SK-N-SH (cell line): ENCODE measurements at regions not wholly inside any gene's neighbourhood (a gene's known extent, or its start where the extent isn't known, plus 50 kb on each side); places are given as distances from the start of the nearest gene placed in this dataset.

ENCODE experiments used
- CTCF ChIA-PET: fragments of 300-600, 350-600 bp; formaldehyde crosslinking; extraction: SDS; loops from one replicate; lab custom pipeline; 2021; lab: Yijun Ruan, JAX
- POLR2A ChIA-PET: fragments of 350-600 bp; sonication (Branson Sonifier 250); formaldehyde crosslinking; extraction: SDS; loops from one replicate; lab custom pipeline; 2020; ENCODE audit warnings: antibody characterized with exemption, inconsistent platforms; lab: Yijun Ruan, JAX
- DNase-seq: peaks from one replicate; pipeline ENCODE4 v3.0.0; 2012
- H2AFZ ChIP-seq: fragments of 200-600 bp; sonication (generic); 2 replicates; pipeline ENCODE4 v1.8.1; 2016; ENCODE audit warnings: antibody characterized with exemption, mild to moderate bottlenecking, low read depth
- H3F3A ChIP-seq: fragments of 200-600 bp; sonication (generic); replicated peaks from 2 replicates; pipeline ENCODE3; 2016; ENCODE audit warnings: antibody characterized with exemption, mild to moderate bottlenecking; ENCODE audit not compliant: insufficient read depth
- H3K27ac ChIP-seq, 2 experiments: fragments of 200-500 bp in 1 of 2; fragments of 200-600 bp in 1 of 2; sonication (Bioruptor generic) in 1 of 2; sonication (generic), shearing (Covaris generic) in 1 of 2; 2 replicates each; pipeline versions ENCODE4 v1.5.1 to v1.6.1; 2014 to 2016; ENCODE audit warnings: low read depth in 2 of 2, inconsistent platforms in 1 of 2, low read length in 1 of 2, mild to moderate bottlenecking in 1 of 2, mixed read lengths in 1 of 2
- H3K27me3 ChIP-seq: fragments of 200-600 bp; sonication (generic), shearing (Covaris generic); 2 replicates; pipeline ENCODE4 v1.6.1; 2016; ENCODE audit warnings: mixed run types; ENCODE audit not compliant: insufficient read depth
- H3K36me3 ChIP-seq, 2 experiments: fragments of 200-500 bp in 1 of 2; fragments of 200-600 bp in 1 of 2; sonication (Bioruptor generic) in 1 of 2; sonication (generic) in 1 of 2; replicated peaks in 1 of 2; 2 replicates each; pipeline versions ENCODE3 to v1.5.1; 2014 to 2016; ENCODE audit warnings: low read length in 1 of 2, mild to moderate bottlenecking in 1 of 2; ENCODE audit not compliant: insufficient read depth in 2 of 2, control insufficient read depth in 1 of 2
- H3K4me1 ChIP-seq, 2 experiments: fragments of 200-500 bp in 1 of 2; fragments of 200-600 bp in 1 of 2; sonication (Bioruptor generic) in 1 of 2; sonication (generic), shearing (Covaris generic) in 1 of 2; 2 replicates each; pipeline versions ENCODE4 v1.5.1 to v1.6.1; 2014 to 2016; ENCODE audit warnings: low read depth in 1 of 2, low read length in 1 of 2, mixed run types in 1 of 2; ENCODE audit not compliant: insufficient read depth in 2 of 2, control insufficient read depth in 1 of 2
- H3K4me2 ChIP-seq: fragments of 200-600 bp; sonication (generic), shearing (Covaris generic); 2 replicates; pipeline ENCODE4 v1.6.1; 2017; ENCODE audit warnings: mixed run types
- H3K4me3 ChIP-seq, 2 experiments: fragments of 200-500 bp in 1 of 2; fragments of 200-600 bp in 1 of 2; sonication (Bioruptor generic) in 1 of 2; sonication (generic), shearing (Covaris generic) in 1 of 2; 2 replicates each; pipeline versions ENCODE4 v1.5.1 to v1.8.1; 2014 to 2016; ENCODE audit warnings: low read depth in 2 of 2, inconsistent platforms in 1 of 2, low read length in 1 of 2, mild to moderate bottlenecking in 1 of 2, mixed read lengths in 1 of 2, moderate library complexity in 1 of 2
- H3K79me2 ChIP-seq: fragments of 200-600 bp; sonication (generic); 2 replicates; pipeline ENCODE4 v1.8.1; 2017; ENCODE audit warnings: mild to moderate bottlenecking; ENCODE audit not compliant: insufficient read depth
- H3K9ac ChIP-seq: fragments of 200-600 bp; sonication (generic); 2 replicates; pipeline ENCODE4 v1.6.1; 2017; ENCODE audit warnings: mixed run types
- H3K9me2 ChIP-seq: fragments of 200-600 bp; sonication (generic); 2 replicates; pipeline ENCODE4 v1.6.1; 2017; ENCODE audit warnings: mixed run types
- H3K9me3 ChIP-seq: fragments of 200-600 bp; sonication (generic); 2 replicates; pipeline ENCODE4 v1.6.1; 2017; ENCODE audit warnings: mixed run types, mild to moderate bottlenecking, moderate library complexity
- H4K20me1 ChIP-seq: fragments of 200-600 bp; sonication (generic); 2 replicates; pipeline ENCODE4 v1.6.1; 2017; ENCODE audit warnings: mild to moderate bottlenecking, mixed run types; ENCODE audit not compliant: insufficient read depth
- CTCF ChIP-seq: fragments of 200-600 bp; sonication (generic); IDR thresholded peaks from 2 replicates; pipeline ENCODE4 v1.6.1; 2017; ENCODE audit warnings: antibody characterized with exemption, mild to moderate bottlenecking, moderate library complexity
- ELF1 ChIP-seq: IDR thresholded peaks from 2 replicates; pipeline ENCODE4 v1.4.0; 2012
- EP300 ChIP-seq, 2 experiments: IDR thresholded peaks; 2 replicates each; pipeline versions ENCODE4 v1.4.0 to v1.6.1; 2012; ENCODE audit warnings: borderline replicate concordance in 1 of 2, low read depth in 1 of 2, low read length in 1 of 2
- EZH2phosphoT487 ChIP-seq: fragments of 200-600 bp; sonication (generic); IDR thresholded peaks from 2 replicates; pipeline ENCODE4 v1.6.1; 2017; ENCODE audit warnings: low read depth, mixed run types, mild to moderate bottlenecking, antibody characterized with exemption, moderate library complexity, borderline replicate concordance
- FOXM1 ChIP-seq: IDR thresholded peaks from 2 replicates; pipeline ENCODE4 v1.4.0; 2012; ENCODE audit warnings: low read depth, mild to moderate bottlenecking
- GABPA ChIP-seq: IDR thresholded peaks from 2 replicates; pipeline ENCODE4 v1.4.0; 2012; ENCODE audit warnings: low read depth, mild to moderate bottlenecking
- PBX3 ChIP-seq: IDR thresholded peaks from 2 replicates; pipeline ENCODE4; 2012
- RCOR1 ChIP-seq: fragments of 150-350 bp; IDR thresholded peaks from 2 replicates; pipeline ENCODE4 v1.6.1; 2017; ENCODE audit warnings: antibody characterized with exemption, low read length
- REST ChIP-seq: IDR thresholded peaks from 2 replicates; pipeline ENCODE4 v1.6.1; 2012; ENCODE audit warnings: mild to moderate bottlenecking, low read depth, low read length, moderate library complexity
- RFX5 ChIP-seq: IDR thresholded peaks from 2 replicates; pipeline ENCODE4 v1.6.1; 2012; ENCODE audit warnings: mild to moderate bottlenecking, improper control_type of control experiment, low read length
- RXRA ChIP-seq: IDR thresholded peaks from 2 replicates; pipeline ENCODE4 v1.4.0; 2012; ENCODE audit warnings: low read depth, mild to moderate bottlenecking, borderline replicate concordance
- USF1 ChIP-seq: IDR thresholded peaks from 2 replicates; pipeline ENCODE4 v1.4.0; 2012; ENCODE audit warnings: low read depth, borderline replicate concordance
- ZBTB33 ChIP-seq: IDR thresholded peaks from 2 replicates; pipeline ENCODE4 v1.4.0; 2012; ENCODE audit warnings: low read depth, borderline replicate concordance
- WGBS: methylation state at CpG from one replicate; pipeline ENCODE4 v1.1.6; 2017; ENCODE audit warnings: low lambda C conversion rate; 5-methylcytosine and 5-hydroxymethylcytosine counted together

DNA sequence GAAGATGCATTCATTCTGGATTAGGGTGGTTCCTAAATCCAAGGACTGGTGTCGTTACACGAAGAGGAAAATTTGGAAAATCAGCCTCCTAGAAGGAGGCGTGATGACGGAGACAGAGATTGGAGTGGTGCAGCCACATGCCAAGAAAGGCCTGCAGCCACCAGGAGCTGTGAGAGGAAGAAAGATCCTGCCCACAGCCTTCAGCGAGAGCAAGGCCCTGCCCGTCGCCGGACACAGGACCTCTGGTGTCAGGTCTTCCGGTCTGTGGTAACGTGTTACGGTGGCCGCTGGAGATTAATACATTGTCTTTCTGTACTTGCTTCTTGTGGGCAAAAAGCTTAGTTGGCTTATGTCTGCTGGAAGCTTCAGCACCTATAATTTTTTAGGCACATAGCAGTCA, 1045.8 kb downstream of the BRD1 start:
- no peak overlapping the region for H3K4me2 ChIP-seq
- no peaks in the 10 kb centered on the region for H3K9me3 ChIP-seq
- no peaks in the 10 kb centered on the region; the same call in 1 of the 2 replicates for H3K27me3 ChIP-seq
- 53% methylated on average over 5 of the region's 12 CpGs for WGBS
- no peaks in the 10 kb centered on the region for H3K79me2 ChIP-seq
- H4K20me1 ChIP-seq, result no peaks in the 10 kb centered on the region
- no peak overlapping the region for H3K27ac ChIP-seq
- H3K9me2 ChIP-seq, result no peaks in the 10 kb centered on the region
- no peaks in the 10 kb centered on the region for H3F3A ChIP-seq
- CTCF ChIA-PET, result interaction anchor here (1.2 kb wide), 2 partner anchors 10 to 17 kb away, joined by 3 to 4 read pairs; no protein-coding TSS in a partner anchor
- no peaks in the 10 kb centered on the region for H3K4me1 ChIP-seq
- POLR2A ChIA-PET, result no interaction called here
- no peak overlapping the region for H3K4me3 ChIP-seq
- TF ChIP-seq USF1 (no peak), EZH2phosphoT487 (no peak), RFX5 (no peak), EP300 (IDR thresholded peaks at IDR 0.05; ENCODE audit: borderline replicate concordance in 1 of 2, low read depth in 1 of 2, low read length in 1 of 2) (no peak)
- no peak overlapping the region for H2AFZ ChIP-seq
- DNase-seq, result no peak
- no peak overlapping the region for H3K9ac ChIP-seq
- H3K36me3 ChIP-seq, result no peaks in the 10 kb centered on the region

DNA sequence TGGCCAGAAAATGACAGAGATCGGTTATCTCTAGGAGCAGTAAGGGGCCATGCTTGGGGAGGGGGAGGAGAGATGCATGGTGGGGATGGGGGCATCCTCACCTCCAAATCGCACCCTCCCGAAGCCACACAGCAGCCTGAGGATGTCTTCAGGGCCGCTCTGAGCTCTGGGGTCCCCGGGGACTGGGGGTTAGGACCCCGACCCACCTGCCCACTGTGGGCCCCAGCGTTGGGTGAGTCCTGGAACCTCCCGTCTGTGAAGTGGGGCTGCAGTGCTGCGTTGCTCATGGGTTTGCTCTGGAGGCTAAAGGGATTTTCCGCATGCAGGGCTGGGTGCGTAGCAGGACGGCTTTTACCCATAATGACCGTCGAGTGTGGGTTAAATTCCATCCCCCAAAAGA, 1046.3 kb downstream of the BRD1 start:
- no peaks in the 10 kb centered on the region for H3K9me3 ChIP-seq

More for the DNA sequence above, 1046.3 kb downstream of the BRD1 start:
- POLR2A ChIA-PET, result no interaction called here
- H3K27ac ChIP-seq, result no peak overlapping the region
- H3F3A ChIP-seq, result no peaks in the 10 kb centered on the region
- H3K79me2 ChIP-seq, result no peaks in the 10 kb centered on the region
- no peaks in the 10 kb centered on the region for H3K9me2 ChIP-seq
- no peak for DNase-seq
- no peak overlapping the region for H2AFZ ChIP-seq
- TF ChIP-seq ZBTB33 (no peak), CTCF (no peak), USF1 (no peak), ELF1 (no peak), RCOR1 (no peak), PBX3 (no peak), FOXM1 (no peak), GABPA (no peak), RXRA (no peak), REST (no peak)
- TF ChIP-seq, all 33 proteins: peak for 0
- no peaks in the 10 kb centered on the region for H3K36me3 ChIP-seq
- no peak overlapping the region for H3K9ac ChIP-seq
- H3K27me3 ChIP-seq, result no peaks in the 10 kb centered on the region; the same call in 1 of the 2 replicates
- 34% methylated on average over 10 of the region's 14 CpGs for WGBS
- H3K4me2 ChIP-seq, result no peak overlapping the region
- H3K4me3 ChIP-seq, result no peak overlapping the region
- H4K20me1 ChIP-seq, result no peaks in the 10 kb centered on the region
- no peaks in the 10 kb centered on the region for H3K4me1 ChIP-seq
- CTCF ChIA-PET, result no interaction called here
